ENCODE measurements at regions not wholly inside any gene's neighbourhood (a gene's known extent, or its start where the extent isn't known, plus 50 kb on each side); places are given as distances from the start of the nearest gene placed in this dataset.

- Histone ChIP-seq H3K4me1 (ENCODE audit: insufficient read depth, low read length, poor library complexity, severe bottlenecking) (no peaks in the 10 kb centered on the region), H3K4me2 (ENCODE audit: low read length) (no peak overlapping the region), H2AFZ (ENCODE audit: low read length) (no peak overlapping the region), H3K9me3 (ENCODE audit: low read length) (no peaks in the 10 kb centered on the region), H3K27ac (ENCODE audit: low read depth, low read length, poor library complexity, severe bottlenecking) (no peak overlapping the region), H3K36me3 (ENCODE audit: insufficient read depth, low read length) (no peaks in the 10 kb centered on the region), H3K9me2 (ENCODE audit: insufficient read depth, low read length) (no peaks in the 10 kb centered on the region), H3K4me3 (ENCODE audit: low read depth, low read length, poor library complexity, severe bottlenecking) (no peak overlapping the region), H3K79me2 (ENCODE audit: insufficient read depth, low read depth, low read length) (no peaks in the 10 kb centered on the region), H4K20me1 (ENCODE audit: insufficient read depth, low read length) (no peaks in the 10 kb centered on the region)
- intact Hi-C loops (cut with micrococcal nuclease; ENCODE audit: unreplicated experiment), result no loop called here
- no peak for DNase-seq (ENCODE audit: low spot score)
- TF ChIP-seq EZH2phosphoT487 (IDR thresholded peaks at IDR 0.05; ENCODE audit: borderline replicate concordance, low read depth, low read length), result no peak
- TF ChIP-seq, protein P1, sequence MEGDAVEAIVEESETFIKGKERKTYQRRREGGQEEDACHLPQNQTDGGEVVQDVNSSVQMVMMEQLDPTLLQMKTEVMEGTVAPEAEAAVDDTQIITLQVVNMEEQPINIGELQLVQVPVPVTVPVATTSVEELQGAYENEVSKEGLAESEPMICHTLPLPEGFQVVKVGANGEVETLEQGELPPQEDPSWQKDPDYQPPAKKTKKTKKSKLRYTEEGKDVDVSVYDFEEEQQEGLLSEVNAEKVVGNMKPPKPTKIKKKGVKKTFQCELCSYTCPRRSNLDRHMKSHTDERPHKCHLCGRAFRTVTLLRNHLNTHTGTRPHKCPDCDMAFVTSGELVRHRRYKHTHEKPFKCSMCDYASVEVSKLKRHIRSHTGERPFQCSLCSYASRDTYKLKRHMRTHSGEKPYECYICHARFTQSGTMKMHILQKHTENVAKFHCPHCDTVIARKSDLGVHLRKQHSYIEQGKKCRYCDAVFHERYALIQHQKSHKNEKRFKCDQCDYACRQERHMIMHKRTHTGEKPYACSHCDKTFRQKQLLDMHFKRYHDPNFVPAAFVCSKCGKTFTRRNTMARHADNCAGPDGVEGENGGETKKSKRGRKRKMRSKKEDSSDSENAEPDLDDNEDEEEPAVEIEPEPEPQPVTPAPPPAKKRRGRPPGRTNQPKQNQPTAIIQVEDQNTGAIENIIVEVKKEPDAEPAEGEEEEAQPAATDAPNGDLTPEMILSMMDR (conservative IDR thresholded peaks at IDR 0.05; ENCODE audit: low read length), result no peak
- BruUV-seq (replicated peaks), result no TSS peak
- POLR2A ChIA-PET, result interaction anchor here (0.5 to 1.8 kb wide), 3 partner anchors 12 to 77 kb away, joined by 3 to 4 read pairs (median 4); no protein-coding TSS in a partner anchor
- CTCF ChIA-PET (ENCODE audit: unreplicated experiment), result no interaction called here
Measured at GRCh38 chr12:69059465-69060457, 126.8 kb upstream of the CPM start.

GRCh38 chr12:69061574-69061973 is 128.6 kb upstream of the CPM start:
- no peak overlapping the region for H2AFZ ChIP-seq (ENCODE audit: low read length)
- TF ChIP-seq, protein P1 (conservative IDR thresholded peaks at IDR 0.05; ENCODE audit: low read length), result no peak
- no peak for TF ChIP-seq EZH2phosphoT487 (IDR thresholded peaks at IDR 0.05; ENCODE audit: borderline replicate concordance, low read depth, low read length)
- no peaks in the 10 kb centered on the region for H3K36me3 ChIP-seq (ENCODE audit: insufficient read depth, low read length)
- no peak for DNase-seq (ENCODE audit: low spot score)
- H3K9me3 ChIP-seq (ENCODE audit: low read length), result no peaks in the 10 kb centered on the region
- no TSS peak for BruUV-seq (replicated peaks)
- POLR2A ChIA-PET, result interaction anchor here (0.7 to 1.8 kb wide), 2 partner anchors 15 to 45 kb away, joined by 3 to 4 read pairs; no protein-coding TSS in a partner anchor
- H3K4me1 ChIP-seq (ENCODE audit: insufficient read depth, low read length, poor library complexity, severe bottlenecking), result no peaks in the 10 kb centered on the region
- intact Hi-C loops (cut with micrococcal nuclease; ENCODE audit: unreplicated experiment), result no loop called here
- no peak overlapping the region for H3K27ac ChIP-seq (ENCODE audit: low read depth, low read length, poor library complexity, severe bottlenecking)
- no peaks in the 10 kb centered on the region for H3K79me2 ChIP-seq (ENCODE audit: insufficient read depth, low read depth, low read length)
- H3K9me2 ChIP-seq (ENCODE audit: insufficient read depth, low read length), result no peaks in the 10 kb centered on the region
- no peak overlapping the region for H3K4me2 ChIP-seq (ENCODE audit: low read length)
- no peak overlapping the region for H3K4me3 ChIP-seq (ENCODE audit: low read depth, low read length, poor library complexity, severe bottlenecking)
- H4K20me1 ChIP-seq (ENCODE audit: insufficient read depth, low read length), result no peaks in the 10 kb centered on the region
- CTCF ChIA-PET (ENCODE audit: unreplicated experiment), result no interaction called here
